Neural progenitor cell (in vitro differentiated cells): ENCODE measurements at regions not wholly inside any gene's neighbourhood (a gene's known extent, or its start where the extent isn't known, plus 50 kb on each side); places are given as distances from the start of the nearest gene placed in this dataset.

ENCODE experiments used
- CTCF ChIP-seq: fragments of 200-600 bp; sonication (generic); IDR thresholded peaks from 2 replicates; pipeline ENCODE4 v1.5.1; 2017; ENCODE audit warnings: antibody characterized with exemption, mild to moderate bottlenecking
- EZH2 ChIP-seq: fragments of 200-600 bp; sonication (generic); IDR thresholded peaks from 2 replicates; pipeline ENCODE4 v1.6.1; 2017; ENCODE audit warnings: antibody characterized with exemption, mild to moderate bottlenecking, moderate library complexity

GRCh38 chr1:62988867-62989266 lies 204.9 kb downstream of the ATG4C start:
- TF ChIP-seq CTCF (no peak), EZH2 (no peak)
